Adrenal gland (tissue), 5 donors: ENCODE measurements at regions not wholly inside any gene's neighbourhood (a gene's known extent, or its start where the extent isn't known, plus 50 kb on each side); places are given as distances from the start of the nearest gene placed in this dataset.

Experiments
- POLR2A ChIP-seq, 2 donors: fragments of 450-650 bp; IDR thresholded peaks; one replicate each; pipeline ENCODE4 v1.6.1; 2017; ENCODE audit warnings: antibody characterized with exemption in 2 of 2, mild to moderate bottlenecking in 2 of 2, moderate library complexity in 1 of 2
- TF ChIP-seq, protein P1 (sequence below), 6 experiments: fragments of 450-650 bp in 4 of 6; fragments of 200-600 bp in 2 of 6; sonication (generic) in 1 of 6; IDR thresholded peaks; 1 replicate in 5 of 6; 2 replicates in 1 of 6; pipeline versions ENCODE4 v1.5.1 to v1.8.0; 2016 to 2021; ENCODE audit warnings: antibody characterized with exemption in 6 of 6, mild to moderate bottlenecking in 2 of 6, moderate library complexity in 1 of 6
- donor health status: DM: no; HTN: no; CAD: no.

DNA sequence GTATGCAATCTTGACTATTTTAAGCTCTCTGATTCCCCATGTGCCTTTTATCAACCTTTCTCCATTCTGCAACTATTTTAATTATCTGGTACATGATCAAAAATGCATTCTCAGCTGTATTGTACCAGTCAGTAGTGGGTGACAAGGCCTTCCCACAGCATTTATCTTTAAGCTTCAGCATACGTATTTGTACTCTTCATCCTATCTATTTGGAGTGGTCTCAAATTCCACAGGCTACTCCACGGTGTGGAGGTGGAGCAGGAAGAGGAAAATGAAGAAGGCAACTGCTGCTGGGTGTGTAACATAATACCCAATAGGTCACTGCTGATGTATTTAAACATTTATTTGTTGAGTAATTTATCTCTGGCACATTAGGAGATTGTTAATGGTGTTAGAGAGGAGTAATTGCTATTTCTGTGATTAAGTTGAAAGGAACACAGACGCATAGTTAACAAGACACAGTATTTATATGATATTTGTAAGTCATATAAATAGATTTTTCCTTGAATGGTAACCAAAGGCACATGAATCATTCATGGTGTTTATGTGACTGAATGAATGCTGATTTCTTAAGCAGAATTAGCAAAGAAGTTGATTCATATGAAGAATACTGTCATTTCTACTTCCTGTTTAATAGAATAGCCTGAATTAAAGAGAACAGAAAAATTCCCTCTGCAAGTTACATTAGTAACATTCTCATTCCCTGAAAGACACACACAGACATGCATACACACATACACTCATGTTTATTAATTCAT lies 153.8 kb upstream of the NR3C1 start:
- TF ChIP-seq POLR2A (IDR thresholded peaks at IDR 0.05) = no peak
- TF ChIP-seq, protein P1, sequence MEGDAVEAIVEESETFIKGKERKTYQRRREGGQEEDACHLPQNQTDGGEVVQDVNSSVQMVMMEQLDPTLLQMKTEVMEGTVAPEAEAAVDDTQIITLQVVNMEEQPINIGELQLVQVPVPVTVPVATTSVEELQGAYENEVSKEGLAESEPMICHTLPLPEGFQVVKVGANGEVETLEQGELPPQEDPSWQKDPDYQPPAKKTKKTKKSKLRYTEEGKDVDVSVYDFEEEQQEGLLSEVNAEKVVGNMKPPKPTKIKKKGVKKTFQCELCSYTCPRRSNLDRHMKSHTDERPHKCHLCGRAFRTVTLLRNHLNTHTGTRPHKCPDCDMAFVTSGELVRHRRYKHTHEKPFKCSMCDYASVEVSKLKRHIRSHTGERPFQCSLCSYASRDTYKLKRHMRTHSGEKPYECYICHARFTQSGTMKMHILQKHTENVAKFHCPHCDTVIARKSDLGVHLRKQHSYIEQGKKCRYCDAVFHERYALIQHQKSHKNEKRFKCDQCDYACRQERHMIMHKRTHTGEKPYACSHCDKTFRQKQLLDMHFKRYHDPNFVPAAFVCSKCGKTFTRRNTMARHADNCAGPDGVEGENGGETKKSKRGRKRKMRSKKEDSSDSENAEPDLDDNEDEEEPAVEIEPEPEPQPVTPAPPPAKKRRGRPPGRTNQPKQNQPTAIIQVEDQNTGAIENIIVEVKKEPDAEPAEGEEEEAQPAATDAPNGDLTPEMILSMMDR (IDR thresholded peaks at IDR 0.05) = no peak
